ENCODE measurements at regions not wholly inside any gene's neighbourhood (a gene's known extent, or its start where the extent isn't known, plus 50 kb on each side); places are given as distances from the start of the nearest gene placed in this dataset.

DNA sequence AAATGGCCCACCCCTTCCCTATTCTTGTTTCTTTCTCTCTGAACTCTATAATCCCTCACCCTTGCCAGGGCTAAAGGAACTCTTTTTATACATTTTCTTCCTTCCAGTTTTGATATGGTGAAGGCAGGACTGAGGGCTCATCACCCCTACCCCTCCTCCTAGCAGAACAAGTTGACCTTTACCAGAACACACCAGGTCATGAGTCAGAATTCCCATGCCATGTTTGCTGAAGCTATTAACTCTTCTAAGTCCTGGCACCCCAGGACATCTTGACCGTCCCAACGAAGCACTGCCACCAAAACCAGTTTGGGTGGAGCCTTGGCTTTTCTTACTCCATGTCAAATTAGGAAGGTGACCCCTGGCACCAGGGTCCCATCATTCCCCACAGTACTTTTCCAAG is 57.5 kb upstream of the DYNLT3 start:
- Histone ChIP-seq H2BK5ac (ENCODE audit: low read depth, low read length, poor library complexity) (no peak overlapping the region), H3K4me3 (ENCODE audit: low read depth, low read length) (no peak overlapping the region)

DNA sequence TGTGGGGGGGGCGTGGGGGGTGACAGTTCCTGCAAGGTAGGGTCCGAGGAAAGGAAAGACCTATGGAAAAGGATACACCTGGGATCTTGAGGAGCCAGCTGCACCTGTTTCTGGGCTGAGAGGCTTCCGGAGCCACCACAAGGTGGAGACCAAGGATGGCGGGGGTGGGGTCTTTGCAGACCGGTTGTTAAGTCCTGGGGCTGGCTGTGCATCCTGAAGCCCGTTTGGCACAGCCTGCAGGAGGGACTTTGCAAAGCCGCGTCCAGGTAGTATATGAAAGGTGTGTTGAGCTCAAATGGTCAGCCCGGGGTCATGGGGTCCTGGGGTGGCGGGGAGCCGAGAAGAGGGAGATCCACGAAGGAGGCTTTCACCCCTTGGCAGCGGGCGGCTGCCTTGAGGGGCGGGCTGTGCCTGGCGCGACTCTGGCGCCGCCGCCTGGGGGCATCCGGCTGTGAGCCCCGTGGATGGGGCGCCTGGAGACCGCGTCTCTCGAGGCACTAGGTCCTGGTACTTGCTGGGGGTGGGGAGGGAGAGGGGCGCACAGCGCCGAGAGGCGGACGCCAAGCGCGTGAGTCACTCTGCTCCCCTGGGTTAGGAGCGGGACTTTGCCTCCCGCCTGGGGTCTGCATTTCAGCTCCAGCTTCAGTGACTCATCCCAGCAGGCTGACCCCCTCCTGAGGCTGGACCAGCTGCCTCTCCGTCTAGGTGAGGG is 58.2 kb upstream of the DYNLT3 start:
- DNase-seq = no peak
- peaks cover 5% of the 10 kb centered on the region for H3K79me1 ChIP-seq (ENCODE audit: low read length)

More for the DNA sequence above, 57.5 kb upstream of the DYNLT3 start:
- H3K18ac ChIP-seq (ENCODE audit: low read length) = no peak overlapping the region
- H3K4me1 ChIP-seq (ENCODE audit: control insufficient read depth in 1 of 2, insufficient read depth in 2 of 2, low read length in 2 of 2) = peaks cover 7 to 8% of the 10 kb centered on the region in 2 experiments
- H3K27ac ChIP-seq (ENCODE audit: low read depth, low read length) = no peak overlapping the region
- H3K9me3 ChIP-seq (ENCODE audit: insufficient read depth, low read depth, low read length) = no peaks in the 10 kb centered on the region
- H3K79me2 ChIP-seq (ENCODE audit: control insufficient read depth, insufficient read depth, low read length, poor library complexity) = no peaks in the 10 kb centered on the region
- H2AFZ ChIP-seq (ENCODE audit: insufficient read depth, low read length, poor library complexity) = no peak overlapping the region
- no peak overlapping the region for H3K4ac ChIP-seq (ENCODE audit: low read depth, low read length)
- H3K9ac ChIP-seq (ENCODE audit: low read length) = no peak overlapping the region
- H3K36me3 ChIP-seq (ENCODE audit: control insufficient read depth in 1 of 2, insufficient read depth in 2 of 2, low read length in 2 of 2) = no peaks in the 10 kb centered on the region
- H2BK120ac ChIP-seq (ENCODE audit: insufficient read depth, low read length, poor library complexity) = no peak overlapping the region
- H4K8ac ChIP-seq (ENCODE audit: low read depth, low read length) = no peak overlapping the region
- H3K14ac ChIP-seq (ENCODE audit: low read length) = no peak overlapping the region
- peak overlapping the region; percentile 81 for H2BK12ac ChIP-seq (ENCODE audit: low read length)
- peak overlapping the region; percentile 54 for H2AK5ac ChIP-seq (ENCODE audit: low read length)
- H4K91ac ChIP-seq (ENCODE audit: low read depth, low read length) = peak overlapping the region; percentile 84
- H3K27me3 ChIP-seq (ENCODE audit: insufficient read depth, low read length) = no peaks in the 10 kb centered on the region
- no CpG with 5 or more reads among the region's 2 CpGs for WGBS (ENCODE audit: extremely low coverage, insufficient coverage, insufficient read length)
- H3K23ac ChIP-seq (ENCODE audit: low read length) = no peak overlapping the region
- H4K12ac ChIP-seq (ENCODE audit: low read depth, low read length) = no peak overlapping the region
- no peak for DNase-seq
- H3K79me1 ChIP-seq (ENCODE audit: low read length) = peaks cover 5% of the 10 kb centered on the region
- H3K4me2 ChIP-seq (ENCODE audit: low read length) = no peak overlapping the region

DNA sequence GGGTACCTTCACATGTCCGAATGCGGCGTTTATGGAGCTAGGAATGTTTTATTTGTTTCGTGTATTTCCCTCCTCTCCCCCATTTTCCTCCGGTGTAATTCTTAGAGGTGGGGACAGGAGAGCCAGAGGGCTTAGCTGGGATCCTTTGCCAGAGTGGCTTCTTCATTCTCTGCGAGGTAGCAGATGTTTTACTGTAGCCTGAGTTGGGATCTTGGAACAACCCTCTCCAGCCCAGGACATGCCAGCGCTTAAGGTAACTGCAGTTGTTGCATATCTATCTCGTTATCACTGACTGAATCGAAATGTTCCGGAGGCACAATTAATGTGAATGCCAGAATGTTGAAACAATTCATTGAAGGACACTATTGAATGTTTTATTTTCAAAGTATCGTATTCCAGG is 59.0 kb upstream of the DYNLT3 start:
- H2BK120ac ChIP-seq (ENCODE audit: insufficient read depth, low read length, poor library complexity) = no peak overlapping the region
- H3K27ac ChIP-seq (ENCODE audit: low read depth, low read length) = peak overlapping the region; percentile 64
- H3K79me2 ChIP-seq (ENCODE audit: control insufficient read depth, insufficient read depth, low read length, poor library complexity) = no peaks in the 10 kb centered on the region
- peak in 1 of 2 donors; percentile 34 for DNase-seq
- no CpG with 5 or more reads among the region's 11 CpGs for whole genome bisulfite sequencing (ENCODE audit: extremely low coverage, insufficient coverage, insufficient read length)
- no peak overlapping the region for H3K18ac ChIP-seq (ENCODE audit: low read length)
- no peaks in the 10 kb centered on the region for H3K27me3 ChIP-seq (ENCODE audit: insufficient read depth, low read length)
- H3K23ac ChIP-seq (ENCODE audit: low read length) = no peak overlapping the region
- H3K4me2 ChIP-seq (ENCODE audit: low read length) = peak overlapping the region; percentile 66
- H2AFZ ChIP-seq (ENCODE audit: insufficient read depth, low read length, poor library complexity) = no peak overlapping the region
- no peak overlapping the region for H4K8ac ChIP-seq (ENCODE audit: low read depth, low read length)
- peaks cover 5% of the 10 kb centered on the region for H3K79me1 ChIP-seq (ENCODE audit: low read length)
- H2BK5ac ChIP-seq (ENCODE audit: low read depth, low read length, poor library complexity) = peak overlapping the region; percentile 50
- no peak overlapping the region for H2AK5ac ChIP-seq (ENCODE audit: low read length)
- no peak overlapping the region for H2BK12ac ChIP-seq (ENCODE audit: low read length)
- no peak overlapping the region for H3K14ac ChIP-seq (ENCODE audit: low read length)
- H3K36me3 ChIP-seq (ENCODE audit: control insufficient read depth in 1 of 2, insufficient read depth in 2 of 2, low read length in 2 of 2) = no peaks in the 10 kb centered on the region
- peaks cover 7 to 8% of the 10 kb centered on the region in 2 experiments for H3K4me1 ChIP-seq (ENCODE audit: control insufficient read depth in 1 of 2, insufficient read depth in 2 of 2, low read length in 2 of 2)
- H3K9ac ChIP-seq (ENCODE audit: low read length) = no peak overlapping the region
- no peak overlapping the region for H3K4ac ChIP-seq (ENCODE audit: low read depth, low read length)
- no peak overlapping the region for H4K12ac ChIP-seq (ENCODE audit: low read depth, low read length)
- H3K9me3 ChIP-seq (ENCODE audit: insufficient read depth, low read depth, low read length) = no peaks in the 10 kb centered on the region
- H3K4me3 ChIP-seq (ENCODE audit: low read depth, low read length) = no peak overlapping the region
- H4K91ac ChIP-seq (ENCODE audit: low read depth, low read length) = peak overlapping the region; percentile 57

More for the DNA sequence above, 58.2 kb upstream of the DYNLT3 start:
- H2BK12ac ChIP-seq (ENCODE audit: low read length) = peak overlapping the region; percentile 81
- no peak overlapping the region for H3K18ac ChIP-seq (ENCODE audit: low read length)
- H4K91ac ChIP-seq (ENCODE audit: low read depth, low read length) = peak overlapping the region; percentile 84
- H3K4ac ChIP-seq (ENCODE audit: low read depth, low read length) = peak overlapping the region; percentile 25
- H2BK5ac ChIP-seq (ENCODE audit: low read depth, low read length, poor library complexity) = no peak overlapping the region
- no peaks in the 10 kb centered on the region for H3K27me3 ChIP-seq (ENCODE audit: insufficient read depth, low read length)
- H3K36me3 ChIP-seq (ENCODE audit: control insufficient read depth in 1 of 2, insufficient read depth in 2 of 2, low read length in 2 of 2) = no peaks in the 10 kb centered on the region
- H3K4me2 ChIP-seq (ENCODE audit: low read length) = peak overlapping the region; percentile 66
- no peak overlapping the region for H2AFZ ChIP-seq (ENCODE audit: insufficient read depth, low read length, poor library complexity)
- H3K79me2 ChIP-seq (ENCODE audit: control insufficient read depth, insufficient read depth, low read length, poor library complexity) = no peaks in the 10 kb centered on the region
- H3K4me1 ChIP-seq (ENCODE audit: control insufficient read depth in 1 of 2, insufficient read depth in 2 of 2, low read length in 2 of 2) = peaks cover 7 to 8% of the 10 kb centered on the region in 2 experiments
- H2AK5ac ChIP-seq (ENCODE audit: low read length) = no peak overlapping the region
- peak overlapping the region; percentile 64 for H3K27ac ChIP-seq (ENCODE audit: low read depth, low read length)
- WGBS (ENCODE audit: extremely low coverage, insufficient coverage, insufficient read length) = no CpG with 5 or more reads among the region's 36 CpGs
- H3K9ac ChIP-seq (ENCODE audit: low read length) = no peak overlapping the region
- H3K23ac ChIP-seq (ENCODE audit: low read length) = no peak overlapping the region
- H3K14ac ChIP-seq (ENCODE audit: low read length) = no peak overlapping the region
- no peaks in the 10 kb centered on the region for H3K9me3 ChIP-seq (ENCODE audit: insufficient read depth, low read depth, low read length)
- H4K8ac ChIP-seq (ENCODE audit: low read depth, low read length) = peak overlapping the region; percentile 56
- H2BK120ac ChIP-seq (ENCODE audit: insufficient read depth, low read length, poor library complexity) = peak overlapping the region; percentile 55
- H4K12ac ChIP-seq (ENCODE audit: low read depth, low read length) = no peak overlapping the region
- H3K4me3 ChIP-seq (ENCODE audit: low read depth, low read length) = no peak overlapping the region

DNA sequence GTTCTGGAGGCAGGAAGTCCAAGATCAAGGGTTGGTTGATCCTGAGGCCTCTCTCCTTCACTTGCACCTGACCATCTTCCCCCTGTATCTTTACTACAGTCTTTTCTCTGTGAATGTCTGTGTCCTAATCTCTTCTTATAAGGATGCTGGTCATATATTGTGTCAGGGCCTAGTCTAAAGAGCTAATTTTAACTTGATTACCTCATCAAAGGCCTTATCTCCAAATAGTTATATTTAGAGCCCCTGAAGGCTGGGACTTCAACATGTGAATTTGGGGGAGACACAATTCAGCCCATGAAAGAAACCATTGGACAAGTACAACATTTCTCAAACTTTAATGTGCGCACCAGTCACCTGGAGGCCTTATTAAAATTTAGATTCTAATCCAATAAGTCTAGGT is 62.8 kb upstream of the DYNLT3 start:
- Histone ChIP-seq H3K79me2 (ENCODE audit: control insufficient read depth, insufficient read depth, low read length, poor library complexity) (no peaks in the 10 kb centered on the region), H4K91ac (ENCODE audit: low read depth, low read length) (no peak overlapping the region), H3K14ac (ENCODE audit: low read length) (no peak overlapping the region), H3K4me3 (ENCODE audit: low read depth, low read length) (no peak overlapping the region), H3K27ac (ENCODE audit: low read depth, low read length) (no peak overlapping the region), H3K4ac (ENCODE audit: low read depth, low read length) (no peak overlapping the region), H3K23ac (ENCODE audit: low read length) (no peak overlapping the region), H2AFZ (ENCODE audit: insufficient read depth, low read length, poor library complexity) (no peak overlapping the region), H4K8ac (ENCODE audit: low read depth, low read length) (no peak overlapping the region), H3K79me1 (ENCODE audit: low read length) (peaks cover 4% of the 10 kb centered on the region), H4K12ac (ENCODE audit: low read depth, low read length) (no peak overlapping the region), H3K4me2 (ENCODE audit: low read length) (no peak overlapping the region), H2BK12ac (ENCODE audit: low read length) (no peak overlapping the region), H3K18ac (ENCODE audit: low read length) (no peak overlapping the region), H3K36me3 (ENCODE audit: control insufficient read depth in 1 of 2, insufficient read depth in 2 of 2, low read length in 2 of 2) (no peaks in the 10 kb centered on the region), H3K4me1 (ENCODE audit: control insufficient read depth in 1 of 2, insufficient read depth in 2 of 2, low read length in 2 of 2) (peaks cover 4 to 10% of the 10 kb centered on the region in 2 experiments), H2AK5ac (ENCODE audit: low read length) (no peak overlapping the region), H3K27me3 (ENCODE audit: insufficient read depth, low read length) (no peaks in the 10 kb centered on the region), H3K9me3 (ENCODE audit: insufficient read depth, low read depth, low read length) (no peaks in the 10 kb centered on the region), H3K9ac (ENCODE audit: low read length) (no peak overlapping the region), H2BK5ac (ENCODE audit: low read depth, low read length, poor library complexity) (no peak overlapping the region), H2BK120ac (ENCODE audit: insufficient read depth, low read length, poor library complexity) (no peak overlapping the region)
- WGBS (ENCODE audit: extremely low coverage, insufficient coverage, insufficient read length) = no CpG with 5 or more reads among the region's 1 CpG
- DNase-seq = no peak

Measured in trophoblast cell (in vitro differentiated cells and primary cell).